Heart left ventricle (tissue), 13 donors: ENCODE measurements at regions not wholly inside any gene's neighbourhood (a gene's known extent, or its start where the extent isn't known, plus 50 kb on each side); places are given as distances from the start of the nearest gene placed in this dataset.

ENCODE experiments used
- POLR2A ChIP-seq, 2 donors: fragments of 450-650 bp; IDR thresholded peaks; one replicate each; pipeline ENCODE4 v1.6.1; 2017; ENCODE audit warnings: antibody characterized with exemption in 2 of 2, mild to moderate bottlenecking in 2 of 2, moderate library complexity in 2 of 2
- TF ChIP-seq, protein P1 (sequence below), 12 donors: fragments of 200-600 bp; sonication (generic) in 4 of 12; IDR thresholded peaks; one replicate each; pipeline versions ENCODE4 v1.5.0 to v1.8.0; 2018 to 2022; ENCODE audit warnings: antibody characterized with exemption in 12 of 12, mild to moderate bottlenecking in 5 of 12
- donor health status: ischemic (EF 13 %, LVEDD 7.1; RV severe dilation, severe dysfunction).
- donor health status: DM: no; HTN: yes; CAD: no.
- donor health status: DM: no; HTN: no; CAD: no.
- donor health status: ischemic (EF 25% LVEDD 6.9; RV normal size, moderate dysfunction).
- donor health status: ischemic (EF 25% LVEDD 5.7; RV mildly dilated, moderate dysfunction).
- donor health status: ischemic (EF 35%, LVEDD 5.7; RV mildly dilated, moderate dysfunction).
- donor health status: nonischemic (EF 11% LVEDD 7.7; RV severe dilation, severe dysfunction).
- donor health status: DM: yes; HTN: yes; CAD: no.
- donor health status: PGD.
- donor health status: ischemic (EF 29% LVEDD 5.4; RV normal size, mild dysfunction).
- donor health status: nonischemic (EF 23%, LVEDD 6.1; RV moderate dilation, normal function).

DNA sequence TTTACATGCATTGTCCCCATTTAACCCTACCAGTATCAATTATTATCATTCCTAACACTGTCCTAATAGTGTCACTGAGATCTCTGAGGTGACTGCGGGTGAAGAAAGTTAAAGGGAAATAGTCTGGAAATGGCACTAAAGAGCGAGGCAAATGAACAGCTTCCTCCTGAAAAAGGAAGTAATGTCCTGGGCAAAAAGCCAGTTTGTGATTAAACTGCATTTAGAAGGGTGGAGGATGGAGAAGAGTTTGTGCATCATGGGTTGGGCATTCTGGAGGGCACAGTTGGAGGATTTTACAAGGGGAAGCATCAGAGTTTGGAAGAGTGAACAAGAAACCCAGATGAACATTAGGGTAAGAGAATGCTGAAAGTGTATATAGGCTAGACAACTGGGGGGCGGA, 60.5 kb upstream of the SLC25A4 start:
- TF ChIP-seq, protein P1, sequence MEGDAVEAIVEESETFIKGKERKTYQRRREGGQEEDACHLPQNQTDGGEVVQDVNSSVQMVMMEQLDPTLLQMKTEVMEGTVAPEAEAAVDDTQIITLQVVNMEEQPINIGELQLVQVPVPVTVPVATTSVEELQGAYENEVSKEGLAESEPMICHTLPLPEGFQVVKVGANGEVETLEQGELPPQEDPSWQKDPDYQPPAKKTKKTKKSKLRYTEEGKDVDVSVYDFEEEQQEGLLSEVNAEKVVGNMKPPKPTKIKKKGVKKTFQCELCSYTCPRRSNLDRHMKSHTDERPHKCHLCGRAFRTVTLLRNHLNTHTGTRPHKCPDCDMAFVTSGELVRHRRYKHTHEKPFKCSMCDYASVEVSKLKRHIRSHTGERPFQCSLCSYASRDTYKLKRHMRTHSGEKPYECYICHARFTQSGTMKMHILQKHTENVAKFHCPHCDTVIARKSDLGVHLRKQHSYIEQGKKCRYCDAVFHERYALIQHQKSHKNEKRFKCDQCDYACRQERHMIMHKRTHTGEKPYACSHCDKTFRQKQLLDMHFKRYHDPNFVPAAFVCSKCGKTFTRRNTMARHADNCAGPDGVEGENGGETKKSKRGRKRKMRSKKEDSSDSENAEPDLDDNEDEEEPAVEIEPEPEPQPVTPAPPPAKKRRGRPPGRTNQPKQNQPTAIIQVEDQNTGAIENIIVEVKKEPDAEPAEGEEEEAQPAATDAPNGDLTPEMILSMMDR (IDR thresholded peaks at IDR 0.05), result no peak
- no peak for TF ChIP-seq POLR2A (IDR thresholded peaks at IDR 0.05)
